A549 (cell line): ENCODE measurements at regions not wholly inside any gene's neighbourhood (a gene's known extent, or its start where the extent isn't known, plus 50 kb on each side); places are given as distances from the start of the nearest gene placed in this dataset.

Experiments used
- ATAC-seq, 2 experiments: fragments of 200-7000 bp in 1 of 2; fragments of >200 bp in 1 of 2; cut with Nextera tagmentation in 1 of 2; cut with Tn5 transposase in 1 of 2; 3 replicates each; pipeline versions ENCODE4 v1.8.0 to v1.9.1; 2018 to 2020; ENCODE audit warnings: mild to moderate bottlenecking in 1 of 2, moderate library complexity in 1 of 2
- CTCF ChIA-PET: fragments of 300-600 bp; sonication (Branson Sonifier 250); formaldehyde crosslinking; extraction: SDS; loops from one replicate; lab custom pipeline; 2021; ENCODE audit warnings: antibody characterized with exemption, inconsistent platforms; lab: Yijun Ruan, JAX
- POLR2A ChIA-PET: fragments of 350-600 bp; formaldehyde crosslinking; extraction: SDS; loops from one replicate; lab custom pipeline; 2021; ENCODE audit warnings: antibody characterized with exemption, inconsistent platforms; lab: Yijun Ruan, JAX
- DNase-seq, 2 experiments: peaks; one replicate each; pipeline versions ENCODE4 v3.0.0 to v3.0.0-alpha.2; 2011 to 2016; ENCODE audit warnings: low read depth in 1 of 2, low spot score in 1 of 2
- FAIRE-seq: peaks from 2 replicates; lab custom pipeline; 2011; peaks lifted over from hg19 to GRCh38; lab: Jason Lieb, UNC
- H3K27ac ChIP-seq, 2 experiments: fragments of >200 bp; sonication (Bioruptor Twin); formaldehyde crosslinking; 3 replicates each; pipeline ENCODE4 v1.5.1; 2016 to 2017
- H3K4me1 ChIP-seq: fragments of >200 bp; sonication (Bioruptor Twin); formaldehyde crosslinking; 3 replicates; pipeline ENCODE4 v1.6.1; 2016
- H3K4me2 ChIP-seq: fragments of >200 bp; sonication (Bioruptor Twin); formaldehyde crosslinking; 3 replicates; pipeline ENCODE4 v1.6.1; 2016
- H3K4me3 ChIP-seq: fragments of >200 bp; sonication (Bioruptor Twin); formaldehyde crosslinking; 3 replicates; pipeline ENCODE4 v1.5.1; 2016
- H3K9me3 ChIP-seq: fragments of >200 bp; sonication (Bioruptor Twin); formaldehyde crosslinking; 3 replicates; pipeline ENCODE4 v1.6.1; 2016
- BHLHE40 ChIP-seq: IDR thresholded peaks from 2 replicates; pipeline ENCODE4 v1.6.1; 2012; ENCODE audit warnings: low read depth, low read length, inconsistent platforms
- CBX2 ChIP-seq: fragments of 200-600 bp; sonication (generic); IDR thresholded peaks from 2 replicates; pipeline ENCODE4 v1.6.1; 2016; ENCODE audit warnings: low read depth, mild to moderate bottlenecking, borderline replicate concordance
- EHF ChIP-seq: fragments of 250-450 bp; sonication (Bioruptor Pico); IDR thresholded peaks from 2 replicates; pipeline ENCODE4 v1.5.0; 2020; ENCODE audit warnings: mild to moderate bottlenecking
- EP300 ChIP-seq, 2 experiments: fragments of >200 bp; sonication (Bioruptor Twin); formaldehyde crosslinking; IDR thresholded peaks; 2 replicates in 1 of 2; 3 replicates in 1 of 2; pipeline ENCODE4 v1.6.1; 2016 to 2017
- ESRRA ChIP-seq: fragments of 150-350 bp; IDR thresholded peaks from 2 replicates; pipeline ENCODE4 v1.6.1; 2014; ENCODE audit warnings: mild to moderate bottlenecking, low read length, borderline replicate concordance
- FOSB ChIP-seq: fragments of 250-450 bp; sonication (Bioruptor Pico); IDR thresholded peaks from 2 replicates; pipeline ENCODE4 v1.5.0; 2020; ENCODE audit warnings: mild to moderate bottlenecking, moderate library complexity
- FOSL2 ChIP-seq, 2 experiments: fragments of 450-650 bp in 1 of 2; fragments of >200 bp in 1 of 2; sonication (Bioruptor Twin) in 1 of 2; formaldehyde crosslinking; IDR thresholded peaks; 2 replicates each; pipeline versions ENCODE4 v1.5.0 to v1.6.1; 2016 to 2020; ENCODE audit warnings: mild to moderate bottlenecking in 1 of 2, moderate library complexity in 1 of 2
- GATA3 ChIP-seq: IDR thresholded peaks from 2 replicates; pipeline ENCODE4 v1.6.1; 2012; ENCODE audit warnings: borderline replicate concordance
- HEYL ChIP-seq: fragments of 250-450 bp; sonication (Bioruptor Pico); IDR thresholded peaks from 2 replicates; pipeline ENCODE4 v1.8.0; 2021; ENCODE audit warnings: mild to moderate bottlenecking, moderate library complexity
- NFE2L2 ChIP-seq: fragments of 150-350 bp; conservative IDR thresholded peaks from 2 replicates; pipeline ENCODE4 v1.6.1; 2014; ENCODE audit warnings: low read length
- POLR2A ChIP-seq: IDR thresholded peaks from 2 replicates; pipeline ENCODE4 v1.6.1; 2012; ENCODE audit warnings: mild to moderate bottlenecking, low read length
- RAD21 ChIP-seq, 2 experiments: fragments of >200 bp in 1 of 2; sonication (Bioruptor Twin) in 1 of 2; formaldehyde crosslinking in 1 of 2; IDR thresholded peaks in 1 of 2; conservative IDR thresholded peaks in 1 of 2; 2 replicates in 1 of 2; 3 replicates in 1 of 2; pipeline ENCODE4 v1.6.1; 2012 to 2018; ENCODE audit warnings: inconsistent platforms in 1 of 2
- SMC3 ChIP-seq: fragments of >200 bp; sonication (Bioruptor Twin); formaldehyde crosslinking; IDR thresholded peaks from 3 replicates; pipeline ENCODE4 v1.6.1; 2018; ENCODE audit warnings: inconsistent platforms
- SREBF2 ChIP-seq: fragments of 450-650 bp; IDR thresholded peaks from 2 replicates; pipeline ENCODE4 v1.6.1; 2014; ENCODE audit warnings: mild to moderate bottlenecking, moderate library complexity
- ZFP36 ChIP-seq: fragments of 450-650 bp; IDR thresholded peaks from 2 replicates; pipeline ENCODE4 v1.6.1; 2014; ENCODE audit warnings: borderline replicate concordance; ENCODE audit not compliant: partially characterized antibody
- WGBS: methylation state at CpG from one replicate; pipeline ENCODE4 v1.1.6; 2017; ENCODE audit errors: missing lambda C conversion rate; 5-methylcytosine and 5-hydroxymethylcytosine counted together
- TF ChIP-seq, protein P1 (sequence below): IDR thresholded peaks from 2 replicates; pipeline ENCODE4 v1.6.1; 2012
- TF ChIP-seq, protein P2 (sequence below): fragments of 250-450 bp; sonication (Bioruptor Pico); IDR thresholded peaks from 2 replicates; pipeline ENCODE4 v1.5.0; 2020; ENCODE audit warnings: low read depth, mild to moderate bottlenecking, moderate library complexity
- TF ChIP-seq, protein P3 (sequence below): IDR thresholded peaks from 2 replicates; pipeline ENCODE4 v1.6.1; 2012
- TF ChIP-seq, protein P4 (sequence below): fragments of 200-600 bp; sonication (generic); IDR thresholded peaks from 2 replicates; pipeline ENCODE4 v1.6.1; 2016; ENCODE audit warnings: antibody characterized with exemption, mild to moderate bottlenecking, moderate library complexity
- TF ChIP-seq, protein P5 (sequence below): fragments of 250-450 bp; sonication (Bioruptor Pico); IDR thresholded peaks from 2 replicates; pipeline ENCODE4 v1.5.0; 2021; ENCODE audit warnings: mild to moderate bottlenecking, moderate library complexity, borderline replicate concordance
- TF ChIP-seq, protein P6 (sequence below): fragments of >200 bp; sonication (Bioruptor Twin); formaldehyde crosslinking; IDR thresholded peaks from 3 replicates; pipeline ENCODE4 v1.5.1; 2016
- TF ChIP-seq, protein P7 (sequence below): IDR thresholded peaks from 2 replicates; pipeline ENCODE4 v1.6.1; 2012; ENCODE audit warnings: low read depth, borderline replicate concordance

DNA sequence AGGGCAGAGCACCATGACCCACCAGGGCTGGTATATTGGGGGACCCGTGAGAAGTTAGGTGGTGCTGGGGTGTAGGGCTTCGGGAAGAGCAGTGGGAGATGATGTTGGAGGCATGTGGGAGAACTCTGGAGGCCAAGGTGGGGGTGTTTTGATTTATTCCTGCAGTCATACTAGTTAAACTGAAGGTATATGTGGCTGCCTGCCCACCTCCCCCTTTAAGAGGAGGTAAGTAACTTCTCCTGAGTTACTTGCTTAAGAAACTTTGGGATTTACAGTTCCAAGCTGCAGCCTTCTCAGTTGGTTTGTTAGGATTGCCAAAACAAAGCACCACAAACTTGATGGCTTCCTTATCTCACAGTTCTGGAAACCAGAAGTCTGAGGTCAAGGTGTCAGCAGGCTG is 73.1 kb upstream of the AGBL1 start:
- 8% methylated on average over 2 of the region's 2 CpGs for WGBS

DNA sequence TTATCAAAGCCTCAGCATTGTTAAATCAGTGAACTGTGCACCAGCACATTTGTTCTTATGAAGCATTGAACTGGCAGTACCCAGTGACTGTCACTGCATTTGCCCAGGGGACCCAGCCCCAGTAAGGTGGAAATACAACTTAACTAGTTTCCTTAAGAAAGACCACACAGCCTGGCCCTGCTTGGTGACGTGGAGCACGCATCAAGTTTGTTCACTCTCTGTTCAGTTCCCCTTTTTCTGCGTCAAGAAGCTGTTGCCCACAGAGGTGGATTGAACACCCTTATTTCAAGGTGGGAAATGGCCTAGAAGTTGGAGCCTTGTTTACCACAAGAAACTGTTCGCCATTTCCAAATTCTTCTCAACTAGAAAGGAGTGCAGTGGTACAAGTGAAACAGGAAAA is 69.9 kb upstream of the AGBL1 start:
- H3K4me1 ChIP-seq, result no peaks in the 10 kb centered on the region
- H3K4me2 ChIP-seq, result no peak overlapping the region
- TF ChIP-seq FOSL2 (IDR thresholded peaks at IDR 0.05) (no peak), FOSL2 (CRISPR knock-in tag; IDR thresholded peaks at IDR 0.05) (no peak), BHLHE40 (no peak), RAD21 (conservative IDR thresholded peaks at IDR 0.05 in 1 of 2, IDR thresholded peaks at IDR 0.05 in 1 of 2) (no peak), POLR2A (no peak)
- TF ChIP-seq, protein P1, sequence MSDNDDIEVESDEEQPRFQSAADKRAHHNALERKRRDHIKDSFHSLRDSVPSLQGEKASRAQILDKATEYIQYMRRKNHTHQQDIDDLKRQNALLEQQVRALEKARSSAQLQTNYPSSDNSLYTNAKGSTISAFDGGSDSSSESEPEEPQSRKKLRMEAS, result no peak
- CTCF ChIA-PET, result no interaction called here
- no peaks in the 10 kb centered on the region for H3K9me3 ChIP-seq
- DNase-seq, result no peak
- no peak for FAIRE-seq
- POLR2A ChIA-PET, result no interaction called here
- 25% methylated on average over 4 of the region's 4 CpGs for WGBS
- no peak overlapping the region for H3K27ac ChIP-seq
- no peak overlapping the region for H3K4me3 ChIP-seq
- ATAC-seq, result no peak

More for the DNA sequence above, 73.1 kb upstream of the AGBL1 start:
- Histone ChIP-seq H3K4me1 (no peaks in the 10 kb centered on the region), H3K4me2 (no peak overlapping the region), H3K27ac (no peak overlapping the region), H3K9me3 (no peaks in the 10 kb centered on the region), H3K4me3 (no peak overlapping the region)
- CTCF ChIA-PET, result no interaction called here
- POLR2A ChIA-PET, result no interaction called here
- ATAC-seq (no peak), FAIRE-seq (no peak), DNase-seq (no peak)
- TF ChIP-seq BHLHE40, result no peak
- TF ChIP-seq FOSB (CRISPR knock-in tag), result no peak
- no peak for TF ChIP-seq ESRRA
- TF ChIP-seq, protein P2, sequence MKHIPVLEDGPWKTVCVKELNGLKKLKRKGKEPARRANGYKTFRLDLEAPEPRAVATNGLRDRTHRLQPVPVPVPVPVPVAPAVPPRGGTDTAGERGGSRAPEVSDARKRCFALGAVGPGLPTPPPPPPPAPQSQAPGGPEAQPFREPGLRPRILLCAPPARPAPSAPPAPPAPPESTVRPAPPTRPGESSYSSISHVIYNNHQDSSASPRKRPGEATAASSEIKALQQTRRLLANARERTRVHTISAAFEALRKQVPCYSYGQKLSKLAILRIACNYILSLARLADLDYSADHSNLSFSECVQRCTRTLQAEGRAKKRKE, result no peak
- no peak for TF ChIP-seq EHF
- TF ChIP-seq, protein P3, sequence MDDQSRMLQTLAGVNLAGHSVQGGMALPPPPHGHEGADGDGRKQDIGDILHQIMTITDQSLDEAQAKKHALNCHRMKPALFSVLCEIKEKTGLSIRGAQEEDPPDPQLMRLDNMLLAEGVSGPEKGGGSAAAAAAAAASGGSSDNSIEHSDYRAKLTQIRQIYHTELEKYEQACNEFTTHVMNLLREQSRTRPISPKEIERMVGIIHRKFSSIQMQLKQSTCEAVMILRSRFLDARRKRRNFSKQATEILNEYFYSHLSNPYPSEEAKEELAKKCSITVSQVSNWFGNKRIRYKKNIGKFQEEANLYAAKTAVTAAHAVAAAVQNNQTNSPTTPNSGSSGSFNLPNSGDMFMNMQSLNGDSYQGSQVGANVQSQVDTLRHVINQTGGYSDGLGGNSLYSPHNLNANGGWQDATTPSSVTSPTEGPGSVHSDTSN, result no peak
- no peak for TF ChIP-seq SREBF2
- TF ChIP-seq EP300 (IDR thresholded peaks at IDR 0.05), result no peak
- TF ChIP-seq, protein P4, sequence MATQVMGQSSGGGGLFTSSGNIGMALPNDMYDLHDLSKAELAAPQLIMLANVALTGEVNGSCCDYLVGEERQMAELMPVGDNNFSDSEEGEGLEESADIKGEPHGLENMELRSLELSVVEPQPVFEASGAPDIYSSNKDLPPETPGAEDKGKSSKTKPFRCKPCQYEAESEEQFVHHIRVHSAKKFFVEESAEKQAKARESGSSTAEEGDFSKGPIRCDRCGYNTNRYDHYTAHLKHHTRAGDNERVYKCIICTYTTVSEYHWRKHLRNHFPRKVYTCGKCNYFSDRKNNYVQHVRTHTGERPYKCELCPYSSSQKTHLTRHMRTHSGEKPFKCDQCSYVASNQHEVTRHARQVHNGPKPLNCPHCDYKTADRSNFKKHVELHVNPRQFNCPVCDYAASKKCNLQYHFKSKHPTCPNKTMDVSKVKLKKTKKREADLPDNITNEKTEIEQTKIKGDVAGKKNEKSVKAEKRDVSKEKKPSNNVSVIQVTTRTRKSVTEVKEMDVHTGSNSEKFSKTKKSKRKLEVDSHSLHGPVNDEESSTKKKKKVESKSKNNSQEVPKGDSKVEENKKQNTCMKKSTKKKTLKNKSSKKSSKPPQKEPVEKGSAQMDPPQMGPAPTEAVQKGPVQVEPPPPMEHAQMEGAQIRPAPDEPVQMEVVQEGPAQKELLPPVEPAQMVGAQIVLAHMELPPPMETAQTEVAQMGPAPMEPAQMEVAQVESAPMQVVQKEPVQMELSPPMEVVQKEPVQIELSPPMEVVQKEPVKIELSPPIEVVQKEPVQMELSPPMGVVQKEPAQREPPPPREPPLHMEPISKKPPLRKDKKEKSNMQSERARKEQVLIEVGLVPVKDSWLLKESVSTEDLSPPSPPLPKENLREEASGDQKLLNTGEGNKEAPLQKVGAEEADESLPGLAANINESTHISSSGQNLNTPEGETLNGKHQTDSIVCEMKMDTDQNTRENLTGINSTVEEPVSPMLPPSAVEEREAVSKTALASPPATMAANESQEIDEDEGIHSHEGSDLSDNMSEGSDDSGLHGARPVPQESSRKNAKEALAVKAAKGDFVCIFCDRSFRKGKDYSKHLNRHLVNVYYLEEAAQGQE, result no peak
- TF ChIP-seq, protein P1, result no peak
- no peak for TF ChIP-seq GATA3

DNA sequence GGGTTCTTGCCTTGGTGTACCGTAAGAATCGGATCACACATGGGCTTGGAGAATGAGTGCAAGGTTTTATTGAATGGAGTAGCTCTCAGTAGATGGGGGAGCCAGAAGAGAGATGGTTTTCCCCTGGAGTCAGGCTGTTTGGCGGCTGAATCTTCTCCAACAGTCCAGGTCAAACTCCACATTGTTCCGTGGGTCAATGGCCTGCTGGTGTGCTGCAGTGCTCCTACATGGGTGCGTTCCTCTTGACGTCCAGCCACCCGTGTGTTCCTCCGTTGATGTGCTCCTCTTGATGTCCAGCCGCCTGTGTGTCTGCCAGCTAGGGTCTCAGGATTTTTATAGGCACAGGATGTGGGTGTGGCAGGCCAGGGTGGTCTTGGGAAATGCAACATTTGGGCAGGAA is 69.3 kb upstream of the AGBL1 start:
- H3K27ac ChIP-seq, result no peak overlapping the region
- DNase-seq (no peak), ATAC-seq (no peak)
- 36% methylated on average over 9 of the region's 9 CpGs for WGBS
- POLR2A ChIA-PET, result no interaction called here
- TF ChIP-seq NFE2L2 (no peak), CBX2 (no peak), HEYL (CRISPR knock-in tag) (no peak), SMC3 (no peak), ZFP36 (no peak)
- TF ChIP-seq, protein P5, sequence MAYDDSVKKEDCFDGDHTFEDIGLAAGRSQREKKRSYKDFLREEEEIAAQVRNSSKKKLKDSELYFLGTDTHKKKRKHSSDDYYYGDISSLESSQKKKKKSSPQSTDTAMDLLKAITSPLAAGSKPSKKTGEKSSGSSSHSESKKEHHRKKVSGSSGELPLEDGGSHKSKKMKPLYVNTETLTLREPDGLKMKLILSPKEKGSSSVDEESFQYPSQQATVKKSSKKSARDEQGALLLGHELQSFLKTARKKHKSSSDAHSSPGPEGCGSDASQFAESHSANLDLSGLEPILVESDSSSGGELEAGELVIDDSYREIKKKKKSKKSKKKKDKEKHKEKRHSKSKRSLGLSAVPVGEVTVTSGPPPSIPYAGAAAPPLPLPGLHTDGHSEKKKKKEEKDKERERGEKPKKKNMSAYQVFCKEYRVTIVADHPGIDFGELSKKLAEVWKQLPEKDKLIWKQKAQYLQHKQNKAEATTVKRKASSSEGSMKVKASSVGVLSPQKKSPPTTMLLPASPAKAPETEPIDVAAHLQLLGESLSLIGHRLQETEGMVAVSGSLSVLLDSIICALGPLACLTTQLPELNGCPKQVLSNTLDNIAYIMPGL (CRISPR knock-in tag), result no peak
- TF ChIP-seq, protein P6, sequence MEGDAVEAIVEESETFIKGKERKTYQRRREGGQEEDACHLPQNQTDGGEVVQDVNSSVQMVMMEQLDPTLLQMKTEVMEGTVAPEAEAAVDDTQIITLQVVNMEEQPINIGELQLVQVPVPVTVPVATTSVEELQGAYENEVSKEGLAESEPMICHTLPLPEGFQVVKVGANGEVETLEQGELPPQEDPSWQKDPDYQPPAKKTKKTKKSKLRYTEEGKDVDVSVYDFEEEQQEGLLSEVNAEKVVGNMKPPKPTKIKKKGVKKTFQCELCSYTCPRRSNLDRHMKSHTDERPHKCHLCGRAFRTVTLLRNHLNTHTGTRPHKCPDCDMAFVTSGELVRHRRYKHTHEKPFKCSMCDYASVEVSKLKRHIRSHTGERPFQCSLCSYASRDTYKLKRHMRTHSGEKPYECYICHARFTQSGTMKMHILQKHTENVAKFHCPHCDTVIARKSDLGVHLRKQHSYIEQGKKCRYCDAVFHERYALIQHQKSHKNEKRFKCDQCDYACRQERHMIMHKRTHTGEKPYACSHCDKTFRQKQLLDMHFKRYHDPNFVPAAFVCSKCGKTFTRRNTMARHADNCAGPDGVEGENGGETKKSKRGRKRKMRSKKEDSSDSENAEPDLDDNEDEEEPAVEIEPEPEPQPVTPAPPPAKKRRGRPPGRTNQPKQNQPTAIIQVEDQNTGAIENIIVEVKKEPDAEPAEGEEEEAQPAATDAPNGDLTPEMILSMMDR, result no peak
- TF ChIP-seq, protein P7, sequence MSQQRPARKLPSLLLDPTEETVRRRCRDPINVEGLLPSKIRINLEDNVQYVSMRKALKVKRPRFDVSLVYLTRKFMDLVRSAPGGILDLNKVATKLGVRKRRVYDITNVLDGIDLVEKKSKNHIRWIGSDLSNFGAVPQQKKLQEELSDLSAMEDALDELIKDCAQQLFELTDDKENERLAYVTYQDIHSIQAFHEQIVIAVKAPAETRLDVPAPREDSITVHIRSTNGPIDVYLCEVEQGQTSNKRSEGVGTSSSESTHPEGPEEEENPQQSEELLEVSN, result no peak
- TF ChIP-seq, protein P1, result no peak
- TF ChIP-seq, all 56 proteins: peak for 0
- no peaks in the 10 kb centered on the region for H3K9me3 ChIP-seq
- no peak for FAIRE-seq
- H3K4me2 ChIP-seq, result no peak overlapping the region
- CTCF ChIA-PET, result no interaction called here
- H3K4me3 ChIP-seq, result no peak overlapping the region
- H3K4me1 ChIP-seq, result no peaks in the 10 kb centered on the region
